NCI-H1048 (cell line): ENCODE measurements at regions not wholly inside any gene's neighbourhood (a gene's known extent, or its start where the extent isn't known, plus 50 kb on each side); places are given as distances from the start of the nearest gene placed in this dataset.
"Not testable (repeated sequence)": the region's sequence is repeated elsewhere in the genome, so short reads cannot be mapped to it uniquely, and the experiment has no call there.

Experiments used
- DNase-seq: peaks from one replicate; lab custom pipeline; 2025; lab: John Stamatoyannopoulos, UW

DNA sequence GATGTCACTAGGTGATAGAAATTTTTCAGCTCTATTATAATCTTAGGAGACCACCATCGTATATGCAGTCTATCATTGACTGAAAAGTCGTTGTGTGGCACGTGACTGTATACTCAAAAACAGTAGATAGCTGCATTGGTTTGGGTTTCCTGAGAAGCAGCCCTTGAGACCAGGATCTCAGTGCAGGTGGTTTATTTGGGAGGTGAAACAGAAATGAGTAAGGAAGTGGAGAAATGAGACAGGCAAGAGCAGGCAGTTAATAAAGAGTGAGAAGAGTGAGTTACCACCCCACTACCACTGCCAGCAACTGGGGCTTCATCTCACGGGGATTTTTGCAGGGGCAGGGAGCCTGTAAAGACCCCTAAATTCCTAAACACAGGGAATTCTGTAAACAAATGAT is 221.0 kb downstream of the SHQ1 start:
- no peak for DNase-seq

GRCh38 chr3:72625602-72626337 is 222.5 kb downstream of the SHQ1 start:
- DNase-seq, result no peak

- DNase-seq, result no peak
These were observed 223.6 kb downstream of the SHQ1 start for GRCh38 chr3:72624656-72625055.

- no peak for DNase-seq
These were observed 229.5 kb downstream of the SHQ1 start for GRCh38 chr3:72618739-72619138.

DNA sequence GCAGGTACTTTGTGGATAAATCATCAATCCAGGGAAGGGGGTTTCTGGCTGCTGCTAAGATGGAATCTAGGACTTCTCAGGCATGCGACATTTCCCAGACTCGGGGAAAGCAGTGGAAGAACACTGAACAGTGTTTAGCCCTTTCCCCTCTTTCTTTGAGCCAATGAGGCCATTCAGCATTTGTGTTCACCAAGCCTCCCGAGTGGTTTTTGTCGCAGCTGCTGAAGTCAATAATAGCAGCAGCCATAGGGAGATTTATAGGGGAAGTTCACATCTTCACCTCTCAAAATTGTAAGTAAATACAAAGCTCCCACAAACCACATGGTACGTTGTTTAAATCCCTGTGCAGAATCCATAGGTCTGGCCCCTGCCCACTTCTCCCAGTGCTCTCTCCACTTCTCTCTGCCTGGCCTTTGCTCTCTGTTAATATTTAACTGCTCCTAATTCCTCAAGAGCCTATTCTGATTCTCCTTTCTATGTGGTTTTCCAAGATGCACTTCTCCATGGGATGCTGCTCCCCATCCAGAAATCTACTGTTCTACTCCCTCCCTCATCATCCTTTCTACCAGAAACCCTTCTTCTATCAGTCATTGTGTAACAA is 230.7 kb downstream of the SHQ1 start:
- no peak for DNase-seq

DNA sequence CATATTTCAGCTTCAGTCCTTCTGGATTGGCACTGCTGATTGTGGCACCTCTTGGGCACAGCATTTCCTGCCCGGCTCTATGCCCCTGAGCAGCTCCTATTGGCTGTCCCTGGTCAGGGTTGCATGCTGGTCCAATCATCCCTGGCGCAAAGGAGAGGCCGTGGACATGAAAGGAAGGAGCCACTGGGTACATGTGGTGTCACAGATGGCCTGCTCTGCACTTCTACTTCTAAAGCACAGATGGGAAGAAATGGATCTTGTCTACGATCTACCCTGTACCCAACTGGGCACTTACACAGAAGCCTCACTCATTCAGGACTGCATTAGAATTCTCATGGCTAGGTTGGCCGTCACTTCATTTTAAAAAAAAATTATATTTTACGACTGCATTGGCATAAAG is 232.5 kb downstream of the SHQ1 start:
- no peak for DNase-seq

DNA sequence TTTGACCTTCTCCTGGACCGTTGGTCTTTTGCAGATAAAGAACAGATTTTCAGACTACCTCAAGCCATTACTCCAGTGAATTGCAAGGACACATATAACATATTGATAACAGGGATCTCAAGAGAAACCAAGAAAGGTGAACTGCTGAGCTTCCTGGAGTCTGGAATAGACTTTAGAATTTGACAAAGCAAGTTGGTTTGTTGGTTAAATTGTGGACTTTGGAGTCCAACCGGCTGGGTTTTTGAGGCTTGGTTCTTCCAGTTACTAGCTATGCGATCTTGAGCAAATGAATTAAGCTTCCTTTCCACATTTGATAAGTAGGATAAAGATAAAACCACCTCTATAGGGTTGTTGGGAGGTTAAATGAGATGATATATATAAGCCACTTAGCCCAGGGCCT is 233.1 kb downstream of the SHQ1 start:
- no peak for DNase-seq

DNA sequence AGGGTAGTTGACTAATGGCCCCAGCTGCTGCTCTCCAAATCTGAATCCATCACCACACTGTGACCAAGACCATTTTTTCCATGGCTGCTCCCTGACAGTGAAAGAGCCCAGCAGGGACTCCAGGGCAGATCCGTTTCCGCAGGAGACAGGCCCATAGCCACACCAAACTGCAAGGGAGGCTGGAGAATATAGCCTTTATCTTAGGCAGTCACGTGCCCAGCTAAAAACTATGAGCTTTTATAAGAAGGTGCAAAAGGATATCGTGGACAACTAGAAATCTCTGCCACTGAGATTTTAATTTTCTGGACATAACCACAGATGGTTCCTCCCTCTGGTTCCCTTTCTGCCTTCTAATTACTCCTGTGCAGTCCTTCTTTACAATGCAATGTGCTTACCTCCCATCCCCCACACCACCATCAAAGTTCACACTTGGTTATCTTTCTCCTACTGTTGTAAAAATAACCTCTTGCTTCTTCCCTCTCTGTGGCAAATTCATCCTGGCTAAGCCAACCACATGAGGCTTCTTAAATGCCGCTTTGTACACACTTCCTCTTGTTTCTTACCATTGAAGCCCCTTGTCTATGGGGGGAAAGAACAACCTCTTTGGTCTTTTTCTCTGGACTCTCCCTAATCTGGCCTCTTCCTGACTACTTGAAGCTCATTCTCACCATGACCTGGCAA is 233.7 kb downstream of the SHQ1 start:
- no peak for DNase-seq

DNA sequence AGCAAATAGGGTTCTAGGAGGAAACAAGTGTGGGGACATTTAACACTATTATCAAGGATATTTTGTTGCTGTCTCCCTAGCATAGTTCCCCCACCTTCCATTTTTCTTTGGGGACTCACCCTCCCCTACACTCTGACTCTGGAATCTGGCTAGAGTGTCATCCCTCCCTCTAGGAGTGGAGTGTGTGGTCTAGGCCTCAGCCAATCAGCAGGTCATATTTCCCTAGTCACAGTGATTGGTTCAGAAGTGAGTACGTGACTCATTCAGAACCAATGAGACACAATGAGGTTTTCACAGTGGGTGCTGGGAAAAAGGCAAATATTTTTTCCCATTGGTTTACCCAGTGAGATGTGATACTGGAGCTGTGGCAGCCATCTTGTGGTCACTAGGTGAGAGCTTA is 234.4 kb downstream of the SHQ1 start:
- no peak for DNase-seq

GRCh38 chr3:72609114-72609513 is 239.1 kb downstream of the SHQ1 start:
- not testable (repeated sequence) for DNase-seq

DNA sequence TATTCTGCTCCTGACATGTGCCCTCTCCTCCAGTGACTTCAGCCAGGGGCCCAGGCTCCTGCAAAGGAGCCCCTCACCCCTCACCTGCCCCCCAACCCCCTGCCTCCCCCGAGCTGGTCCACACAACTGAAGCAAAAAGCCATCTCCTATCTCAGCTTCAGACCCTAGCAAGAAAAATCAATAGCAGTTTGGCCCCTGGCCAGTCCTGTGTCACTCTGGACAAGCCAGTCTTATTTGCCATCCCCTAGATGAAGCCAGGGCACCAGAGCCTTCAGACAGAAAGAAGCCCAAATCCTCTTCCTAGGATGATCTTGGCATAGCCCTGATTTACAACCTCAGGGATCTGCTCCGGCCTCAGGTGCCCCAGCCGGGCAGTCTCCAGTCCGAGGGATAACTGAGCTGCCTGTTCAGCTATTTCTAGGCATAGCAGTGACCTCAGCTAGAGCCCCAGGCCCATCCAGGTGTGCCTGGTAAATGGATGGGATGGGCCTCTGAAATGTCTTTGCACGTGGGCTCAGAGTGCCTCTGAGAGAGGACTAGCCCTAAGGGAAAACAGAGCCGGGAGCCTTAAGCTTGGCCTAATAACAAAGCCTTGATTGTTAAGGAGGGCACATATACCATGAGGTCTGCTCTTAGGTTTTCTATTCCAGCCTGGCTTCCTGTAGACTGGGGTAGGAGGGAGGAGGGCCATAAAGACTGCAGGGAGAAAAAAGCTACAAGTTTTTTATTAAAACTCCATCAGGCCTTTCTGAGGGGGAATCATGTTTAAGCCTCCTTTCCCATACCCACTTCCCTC is 242.0 kb downstream of the SHQ1 start:
- no peak for DNase-seq

GRCh38 chr3:72604328-72604727 is 243.9 kb downstream of the SHQ1 start:
- DNase-seq, result no peak

- DNase-seq, result no peak
These were observed 246.1 kb downstream of the SHQ1 start for GRCh38 chr3:72601983-72602750.

DNA sequence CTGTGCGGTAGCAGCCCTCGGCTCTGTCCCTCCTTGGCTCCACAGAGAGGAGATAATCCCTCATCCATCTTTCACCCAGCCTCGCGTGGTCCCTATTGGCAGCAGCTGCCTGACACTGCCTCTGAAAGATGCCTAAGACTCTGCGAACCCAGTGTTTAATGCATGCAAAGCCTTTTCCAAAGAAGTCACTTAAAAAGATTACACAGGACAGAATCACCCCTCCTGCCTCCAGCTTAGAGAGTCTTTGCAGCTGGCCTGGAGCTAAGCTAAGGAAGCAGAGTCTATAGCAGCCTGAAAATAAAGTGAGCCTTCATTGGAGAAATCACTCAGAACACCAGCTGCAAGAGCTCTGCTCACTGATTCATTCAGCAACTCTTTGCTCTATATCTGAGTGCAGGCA is 247.2 kb downstream of the SHQ1 start:
- DNase-seq, result no peak

- DNase-seq, result no peak
These were observed 250.5 kb downstream of the SHQ1 start for GRCh38 chr3:72597756-72598195.

DNA sequence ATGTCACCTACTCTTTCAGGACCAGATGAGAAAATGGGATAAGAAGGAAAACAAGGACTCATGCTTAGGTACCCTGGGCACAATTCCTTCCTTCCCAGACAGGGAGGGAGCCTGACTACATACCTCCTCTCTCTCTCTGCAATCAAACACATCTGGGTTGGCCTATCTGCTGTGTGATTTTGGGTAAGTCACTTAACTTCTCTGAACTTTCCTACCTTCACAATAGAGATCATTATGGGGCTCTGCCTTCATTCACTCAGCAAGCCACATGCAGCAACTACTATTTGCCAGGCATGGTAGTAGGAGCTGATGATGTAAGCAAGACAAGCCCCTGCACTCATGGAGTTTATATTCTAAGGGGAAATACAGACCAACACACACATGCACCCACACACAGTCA is 251.2 kb downstream of the SHQ1 start:
- no peak for DNase-seq

DNA sequence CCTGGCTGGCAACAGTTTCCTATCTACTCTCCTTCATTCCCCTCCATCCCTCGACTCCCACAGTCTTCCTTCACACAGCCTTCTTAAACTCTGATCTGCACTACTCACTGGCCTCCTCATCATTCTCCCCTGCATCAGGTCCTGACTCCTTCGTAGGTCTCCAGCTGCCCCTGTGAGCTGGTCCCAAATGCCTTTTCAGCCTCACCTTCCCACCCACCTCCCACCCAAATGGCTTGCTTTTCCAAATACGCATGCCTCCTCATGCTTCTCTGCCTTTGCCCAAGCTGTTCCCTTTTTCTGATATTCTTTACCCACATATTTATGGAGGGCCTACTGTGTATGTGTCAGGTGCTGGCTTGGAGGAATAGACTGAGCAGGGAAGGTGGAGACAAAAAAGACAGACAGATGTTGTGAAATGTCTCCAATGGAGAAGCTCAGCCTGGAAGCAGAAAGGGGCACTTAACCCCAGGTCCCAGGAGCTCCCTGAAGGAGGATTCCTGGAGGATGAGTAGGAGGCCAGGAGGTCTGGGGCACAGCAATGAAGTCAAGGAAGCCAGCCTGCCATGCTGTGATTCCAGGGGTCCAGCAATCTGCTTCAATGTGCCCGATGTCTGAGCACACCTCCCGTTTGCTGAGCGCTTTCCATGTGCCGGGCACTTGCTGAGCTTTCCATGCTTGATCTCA is 252.2 kb downstream of the SHQ1 start:
- DNase-seq, result no peak

GRCh38 chr3:72595376-72595775 is 252.9 kb downstream of the SHQ1 start:
- DNase-seq, result no peak

DNA sequence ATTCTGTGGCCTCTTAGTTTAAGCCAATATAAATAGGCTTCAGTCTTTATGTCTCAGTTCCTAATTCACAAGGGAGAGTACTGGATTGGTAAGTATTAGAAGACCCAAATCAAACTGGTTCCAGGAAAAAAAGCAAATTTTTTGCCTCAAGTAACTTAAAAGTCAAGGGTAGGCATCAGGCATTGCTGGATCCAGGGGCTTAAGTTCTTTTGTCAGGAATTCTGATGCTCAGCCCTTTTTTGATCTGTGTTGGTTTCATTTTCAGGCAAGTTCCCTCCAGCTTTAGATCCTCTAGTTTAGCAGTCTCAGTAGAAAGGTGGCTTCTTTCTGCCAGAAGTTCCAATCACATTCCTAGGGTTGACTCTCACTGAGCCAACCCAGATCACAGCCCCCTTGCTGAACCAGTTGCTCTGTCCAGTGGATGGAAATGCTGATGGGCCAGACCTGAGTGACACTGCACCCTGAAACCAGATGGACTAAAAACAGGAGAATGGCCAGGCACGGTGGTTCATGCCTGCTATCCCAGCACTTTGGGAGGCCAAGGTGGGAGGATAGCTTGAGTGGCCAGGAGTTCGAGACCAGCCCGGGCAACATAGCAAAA is 253.5 kb downstream of the SHQ1 start:
- no peak for DNase-seq

DNA sequence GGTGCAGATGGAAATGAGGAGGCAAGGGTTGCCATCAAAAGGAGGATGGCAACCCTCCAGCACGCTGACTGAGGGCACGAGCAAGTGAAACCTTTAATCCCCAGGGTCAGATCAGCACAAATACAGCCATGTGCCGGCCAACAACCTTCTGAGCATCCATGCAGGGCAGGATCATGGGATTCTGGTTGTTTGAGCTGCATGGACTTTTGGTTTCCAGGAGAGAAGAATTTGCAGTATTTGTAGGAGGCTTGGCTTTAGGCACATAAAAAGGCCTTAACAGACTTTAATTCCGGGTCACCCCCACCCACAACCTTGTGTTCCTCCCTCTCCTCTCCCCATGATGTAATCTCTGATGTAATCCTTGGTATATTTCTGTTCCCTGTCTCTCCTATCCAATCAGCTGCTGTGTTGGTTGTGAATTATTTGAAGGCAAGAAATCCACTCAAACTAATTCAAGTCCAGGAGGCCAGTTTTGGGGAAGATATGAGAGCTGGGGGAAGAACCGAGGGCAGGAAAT is 254.3 kb downstream of the SHQ1 start:
- no peak for DNase-seq
